HFFc6 (cell line): ENCODE measurements at regions not wholly inside any gene's neighbourhood (a gene's known extent, or its start where the extent isn't known, plus 50 kb on each side); places are given as distances from the start of the nearest gene placed in this dataset.

Experiments
- DNase-seq: peaks from one replicate; pipeline ENCODE4 v3.0.0-alpha.2; 2018
- H3K27ac Mint-ChIP-seq: 2 replicates; pipeline ENCODE4 v1.8.0; 2020; ENCODE audit warnings: mild to moderate bottlenecking, mixed read lengths
- H3K27me3 Mint-ChIP-seq: 2 replicates; pipeline ENCODE4 v1.8.0; 2021; ENCODE audit warnings: mild to moderate bottlenecking, moderate library complexity, mixed read lengths; ENCODE audit not compliant: insufficient read depth
- H3K36me3 Mint-ChIP-seq: 2 replicates; pipeline ENCODE4 v1.8.0; 2021; ENCODE audit warnings: low read depth, mixed read lengths
- H3K4me1 Mint-ChIP-seq: 2 replicates; pipeline ENCODE4 v1.8.0; 2020; ENCODE audit warnings: low read depth, mixed read lengths
- H3K4me3 Mint-ChIP-seq: 2 replicates; pipeline ENCODE4 v1.8.0; 2020; ENCODE audit warnings: mild to moderate bottlenecking, moderate library complexity, mixed read lengths
- H3K9me3 Mint-ChIP-seq: 2 replicates; pipeline ENCODE4 v1.8.0; 2020; ENCODE audit warnings: mild to moderate bottlenecking, mixed read lengths
- TF ChIP-seq, protein P1 (sequence below): fragments of 200-600 bp; sonication (generic); IDR thresholded peaks from 2 replicates; pipeline ENCODE4 v1.5.0; 2021; ENCODE audit warnings: antibody characterized with exemption, mild to moderate bottlenecking

DNA sequence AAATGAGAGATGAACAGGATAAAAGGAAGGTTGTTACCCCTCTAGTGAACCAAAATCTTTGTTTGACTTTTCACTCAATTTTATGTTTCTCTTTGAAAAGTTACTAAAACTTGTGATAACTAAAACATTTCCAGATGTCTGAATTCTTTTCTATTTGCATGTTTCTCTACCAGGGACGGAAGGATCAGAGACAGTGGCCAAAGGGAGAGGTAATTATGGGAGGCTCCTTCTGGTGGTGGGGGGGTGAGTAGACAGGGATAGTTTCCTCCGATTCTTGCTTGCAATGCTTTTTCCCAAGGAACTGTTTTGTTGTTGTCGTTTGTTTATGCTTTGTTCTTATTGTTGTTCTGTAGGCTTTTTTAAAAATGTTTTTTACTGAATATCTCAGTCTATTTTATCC, 374.8 kb downstream of the INHBA start:
- peak overlapping the region; percentile 90 for H3K27ac Mint-ChIP-seq
- DNase-seq, result peak; percentile 44

DNA sequence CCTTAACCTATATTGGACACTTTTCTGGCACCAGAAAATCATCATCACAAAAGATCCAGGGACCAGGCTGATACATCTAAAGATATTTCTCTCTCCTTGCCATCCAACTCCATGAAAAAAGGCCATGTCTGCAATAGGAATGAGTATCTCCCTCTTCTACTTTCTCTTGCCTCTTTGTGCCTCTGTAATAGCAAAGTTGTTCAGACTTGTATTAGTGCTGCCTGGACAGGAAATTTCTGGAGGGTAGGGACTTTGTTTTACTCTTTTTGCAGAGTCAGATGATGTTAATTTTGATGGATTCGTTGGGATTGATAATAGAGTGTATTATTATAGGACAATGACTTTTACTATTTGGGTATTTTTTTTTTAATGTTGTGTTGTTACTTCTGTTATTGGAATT, 376.3 kb downstream of the INHBA start:
- H3K27ac Mint-ChIP-seq, result no peak overlapping the region

More for the DNA sequence above, 374.8 kb downstream of the INHBA start:
- Mint-ChIP-seq H3K27me3 (no peaks in the 10 kb centered on the region; the same call in 1 of the 2 replicates), H3K4me3 (peak overlapping the region; percentile 59), H3K9me3 (no peaks in the 10 kb centered on the region; the same call in 1 of the 2 replicates), H3K4me1 (peaks cover 62% of the 10 kb centered on the region), H3K36me3 (peaks cover 5% of the 10 kb centered on the region)
- TF ChIP-seq, protein P1, sequence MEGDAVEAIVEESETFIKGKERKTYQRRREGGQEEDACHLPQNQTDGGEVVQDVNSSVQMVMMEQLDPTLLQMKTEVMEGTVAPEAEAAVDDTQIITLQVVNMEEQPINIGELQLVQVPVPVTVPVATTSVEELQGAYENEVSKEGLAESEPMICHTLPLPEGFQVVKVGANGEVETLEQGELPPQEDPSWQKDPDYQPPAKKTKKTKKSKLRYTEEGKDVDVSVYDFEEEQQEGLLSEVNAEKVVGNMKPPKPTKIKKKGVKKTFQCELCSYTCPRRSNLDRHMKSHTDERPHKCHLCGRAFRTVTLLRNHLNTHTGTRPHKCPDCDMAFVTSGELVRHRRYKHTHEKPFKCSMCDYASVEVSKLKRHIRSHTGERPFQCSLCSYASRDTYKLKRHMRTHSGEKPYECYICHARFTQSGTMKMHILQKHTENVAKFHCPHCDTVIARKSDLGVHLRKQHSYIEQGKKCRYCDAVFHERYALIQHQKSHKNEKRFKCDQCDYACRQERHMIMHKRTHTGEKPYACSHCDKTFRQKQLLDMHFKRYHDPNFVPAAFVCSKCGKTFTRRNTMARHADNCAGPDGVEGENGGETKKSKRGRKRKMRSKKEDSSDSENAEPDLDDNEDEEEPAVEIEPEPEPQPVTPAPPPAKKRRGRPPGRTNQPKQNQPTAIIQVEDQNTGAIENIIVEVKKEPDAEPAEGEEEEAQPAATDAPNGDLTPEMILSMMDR, result peak; percentile 44

DNA sequence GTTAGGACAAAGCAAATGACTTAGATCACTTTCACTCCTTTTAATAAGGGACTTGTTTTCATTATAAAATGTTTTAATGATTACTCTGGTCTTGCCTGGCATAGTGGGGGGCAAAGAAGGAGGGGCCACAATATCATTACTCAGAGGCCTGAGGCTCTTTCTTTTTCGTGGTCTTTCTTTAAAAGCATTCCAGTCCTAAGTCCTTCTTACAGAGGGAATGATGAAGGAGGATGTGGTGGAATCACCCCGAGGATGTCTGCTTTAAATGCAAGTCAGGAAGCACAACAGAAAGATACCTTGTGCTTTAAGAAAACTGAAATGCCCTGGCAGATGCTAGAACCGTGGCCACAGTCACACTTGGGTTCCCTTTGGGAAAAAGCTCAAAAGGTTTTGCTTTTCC, 379.1 kb downstream of the INHBA start:
- TF ChIP-seq, protein P1, result no peak
- H3K9me3 Mint-ChIP-seq, result peaks cover 1% of the 10 kb centered on the region
- H3K27me3 Mint-ChIP-seq, result no peaks in the 10 kb centered on the region; the same call in 1 of the 2 replicates
- H3K36me3 Mint-ChIP-seq, result peaks cover 4% of the 10 kb centered on the region
- peaks cover 65% of the 10 kb centered on the region for H3K4me1 Mint-ChIP-seq
- H3K4me3 Mint-ChIP-seq, result peak overlapping the region; percentile 72
- H3K27ac Mint-ChIP-seq, result peak overlapping the region; percentile 87
- DNase-seq, result peak; percentile 19

More for the DNA sequence above, 376.3 kb downstream of the INHBA start:
- peaks cover 5% of the 10 kb centered on the region for H3K36me3 Mint-ChIP-seq
- TF ChIP-seq, protein P1, result no peak
- H3K4me3 Mint-ChIP-seq, result no peak overlapping the region
- H3K9me3 Mint-ChIP-seq, result no peaks in the 10 kb centered on the region; the same call in 1 of the 2 replicates
- H3K27me3 Mint-ChIP-seq, result no peaks in the 10 kb centered on the region; the same call in 1 of the 2 replicates
- peaks cover 54% of the 10 kb centered on the region for H3K4me1 Mint-ChIP-seq
- no peak for DNase-seq

DNA sequence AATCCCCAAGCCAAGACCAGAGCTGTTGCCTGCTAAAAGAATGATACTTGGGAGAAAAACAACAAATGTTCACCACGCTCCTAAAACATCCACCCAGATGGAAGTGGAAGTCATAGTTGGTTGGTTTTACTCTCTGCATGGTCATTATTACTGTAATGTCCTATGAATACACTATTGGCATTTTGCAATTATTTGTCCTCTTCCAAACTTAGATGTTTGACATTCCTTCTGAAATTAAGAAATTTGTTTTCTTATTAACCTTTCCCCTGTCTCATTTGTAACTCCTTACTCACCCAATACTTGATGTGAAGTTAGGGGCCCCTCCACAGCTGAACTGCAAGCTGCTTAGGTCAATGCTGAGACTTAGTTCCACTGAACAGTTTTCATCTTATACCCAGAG, 383.3 kb downstream of the INHBA start:
- Mint-ChIP-seq H3K9me3 (peaks cover 9% of the 10 kb centered on the region; the same call in 1 of the 2 replicates), H3K4me1 (peaks cover 48% of the 10 kb centered on the region), H3K27me3 (no peaks in the 10 kb centered on the region), H3K36me3 (peaks cover 7% of the 10 kb centered on the region; the same call in 1 of the 2 replicates), H3K4me3 (no peak overlapping the region), H3K27ac (peak overlapping the region; percentile 55)
- TF ChIP-seq, protein P1, result no peak
- DNase-seq, result peak; percentile 28

DNA sequence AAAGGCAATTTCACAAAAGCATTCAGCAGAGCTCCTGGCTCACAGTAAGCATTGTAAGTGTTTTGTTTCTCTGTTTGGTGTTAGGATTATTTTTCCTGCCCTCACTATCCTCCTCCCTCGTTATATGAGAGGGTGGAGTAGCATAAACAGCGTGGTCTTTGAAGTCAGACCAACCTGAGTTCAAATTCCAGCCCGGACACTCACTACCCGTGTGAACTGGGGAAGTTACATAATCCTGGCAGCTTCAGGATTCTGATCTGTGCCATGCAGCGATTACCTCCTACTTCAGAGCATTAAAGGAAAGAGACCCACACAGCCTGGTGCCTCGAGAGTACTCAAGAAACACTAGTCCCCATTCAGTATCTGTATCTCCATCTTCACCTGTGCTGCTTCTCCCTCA, 386.5 kb downstream of the INHBA start:
- Mint-ChIP-seq H3K4me3 (no peak overlapping the region), H3K27ac (no peak overlapping the region)

More for the DNA sequence above, 386.5 kb downstream of the INHBA start:
- TF ChIP-seq, protein P1, result no peak
- Mint-ChIP-seq H3K36me3 (peaks cover 7% of the 10 kb centered on the region; the same call in 1 of the 2 replicates), H3K27me3 (no peaks in the 10 kb centered on the region), H3K4me1 (peaks cover 34% of the 10 kb centered on the region), H3K9me3 (peaks cover 9% of the 10 kb centered on the region; the same call in 1 of the 2 replicates)
- no peak for DNase-seq
